Fibroblast of pulmonary artery (primary cell): ENCODE measurements at regions not wholly inside any gene's neighbourhood (a gene's known extent, or its start where the extent isn't known, plus 50 kb on each side); places are given as distances from the start of the nearest gene placed in this dataset.
"Not testable (repeated sequence)": the region's sequence is repeated elsewhere in the genome, so short reads cannot be mapped to it uniquely, and the experiment has no call there.

ENCODE experiments used
- DNase-seq: peaks from one replicate; pipeline ENCODE4 v3.0.0-alpha.2; 2010; ENCODE audit warnings: low read depth
- H3K4me3 ChIP-seq: replicated peaks from 2 replicates; pipeline ENCODE4 v1.5.1; 2011; ENCODE audit warnings: low read depth, mild to moderate bottlenecking, control low read depth, low read length, moderate library complexity
- CTCF ChIP-seq: IDR thresholded peaks from 2 replicates; pipeline ENCODE4 v1.5.1; 2011; ENCODE audit warnings: mild to moderate bottlenecking, control low read depth, low read length, inconsistent platforms; ENCODE audit errors: missing control alignments

DNA sequence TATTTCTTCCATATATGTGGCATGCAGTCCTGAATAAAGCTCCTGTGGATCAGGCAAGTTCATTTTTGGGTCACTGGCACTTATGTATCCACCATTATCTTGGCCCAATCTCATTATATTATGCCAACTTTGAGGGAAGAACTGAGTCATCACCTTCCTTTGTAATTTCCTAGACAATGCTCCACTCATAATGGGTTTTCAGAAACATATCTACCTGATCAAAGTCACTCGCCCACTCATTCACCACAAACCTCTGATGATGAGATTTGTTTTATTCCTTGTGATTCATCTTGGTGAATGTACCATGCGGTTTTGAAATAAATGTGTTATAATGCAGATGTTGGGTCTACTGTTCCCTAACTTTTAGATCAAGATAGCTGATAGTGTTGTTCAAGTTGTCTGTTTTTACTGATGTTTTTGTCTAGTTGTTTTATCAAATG, 525.8 kb downstream of the KIF20B start:
- TF ChIP-seq CTCF = no peak
- peak; percentile 68 for DNase-seq
- no peak overlapping the region for H3K4me3 ChIP-seq

GRCh38 chr10:90227786-90228185, 526.4 kb downstream of the KIF20B start:
- H3K4me3 ChIP-seq = no peak overlapping the region
- no peak for TF ChIP-seq CTCF
- no peak for DNase-seq

DNA sequence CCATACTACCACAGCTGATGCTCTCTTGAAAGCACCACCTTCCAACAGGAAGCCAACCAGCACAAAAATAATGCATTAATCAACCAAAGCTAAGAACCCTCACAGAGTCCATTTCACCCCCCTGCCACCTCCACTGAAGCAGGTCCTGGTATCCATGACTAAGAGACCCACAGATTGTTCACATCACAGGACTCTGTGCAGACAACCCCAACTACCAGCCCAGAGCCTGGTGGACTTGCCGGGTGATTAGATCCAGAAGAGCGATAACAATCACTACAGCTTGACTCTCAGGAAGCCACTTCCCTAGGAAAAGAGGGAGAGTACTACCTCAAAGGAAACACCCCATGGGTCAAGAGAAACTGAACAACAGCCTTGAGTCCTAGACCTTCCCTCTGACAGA, 528.1 kb downstream of the KIF20B start:
- DNase-seq = no peak
- no peak for TF ChIP-seq CTCF
- H3K4me3 ChIP-seq = no peak overlapping the region

DNA sequence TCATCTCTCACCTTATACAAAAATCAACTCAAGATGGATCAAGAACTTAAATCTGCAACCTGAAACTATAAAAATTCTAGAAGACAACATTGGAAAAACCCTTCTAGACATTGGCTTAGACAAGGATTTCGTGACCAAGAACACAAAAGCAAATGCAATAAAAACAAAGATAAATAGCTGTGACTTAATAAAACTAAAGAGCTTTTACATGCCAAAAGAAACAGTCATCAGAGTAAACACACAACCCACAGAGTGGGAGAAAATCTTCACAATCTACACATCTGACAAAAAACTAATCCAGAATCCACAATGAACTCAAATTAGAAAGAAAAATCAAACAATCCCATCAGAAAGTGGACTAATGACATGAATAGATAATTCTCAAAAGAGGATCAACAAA, 532.4 kb downstream of the KIF20B start:
- not testable (repeated sequence) for H3K4me3 ChIP-seq, DNase-seq

- no peak for TF ChIP-seq CTCF
Observed at GRCh38 chr10:90245623-90246022, 544.2 kb downstream of the KIF20B start.

GRCh38 chr10:90250784-90251183, 549.4 kb downstream of the KIF20B start:
- not testable (repeated sequence) for DNase-seq

More at GRCh38 chr10:90245623-90246022, 544.2 kb downstream of the KIF20B start:
- no peak overlapping the region for H3K4me3 ChIP-seq
- DNase-seq = peak; percentile 34

GRCh38 chr10:90269699-90270098, 568.3 kb downstream of the KIF20B start:
- no peak for TF ChIP-seq CTCF
- H3K4me3 ChIP-seq = no peak overlapping the region
- DNase-seq = no peak

More at GRCh38 chr10:90250784-90251183, 549.4 kb downstream of the KIF20B start:
- H3K4me3 ChIP-seq = not testable (repeated sequence)

GRCh38 chr10:90274721-90275468, 573.5 kb downstream of the KIF20B start:
- DNase-seq = no peak
- TF ChIP-seq CTCF = no peak
- no peak overlapping the region for H3K4me3 ChIP-seq
